Suppressor macrophage (primary cell): ENCODE measurements at regions not wholly inside any gene's neighbourhood (a gene's known extent, or its start where the extent isn't known, plus 50 kb on each side); places are given as distances from the start of the nearest gene placed in this dataset.
"Not testable (repeated sequence)": the region's sequence is repeated elsewhere in the genome, so short reads cannot be mapped to it uniquely, and the experiment has no call there.

Experiments
- DNase-seq, 4 experiments: peaks; one replicate each; pipeline ENCODE4 v3.0.0-alpha.2; 2020 to 2022

DNA sequence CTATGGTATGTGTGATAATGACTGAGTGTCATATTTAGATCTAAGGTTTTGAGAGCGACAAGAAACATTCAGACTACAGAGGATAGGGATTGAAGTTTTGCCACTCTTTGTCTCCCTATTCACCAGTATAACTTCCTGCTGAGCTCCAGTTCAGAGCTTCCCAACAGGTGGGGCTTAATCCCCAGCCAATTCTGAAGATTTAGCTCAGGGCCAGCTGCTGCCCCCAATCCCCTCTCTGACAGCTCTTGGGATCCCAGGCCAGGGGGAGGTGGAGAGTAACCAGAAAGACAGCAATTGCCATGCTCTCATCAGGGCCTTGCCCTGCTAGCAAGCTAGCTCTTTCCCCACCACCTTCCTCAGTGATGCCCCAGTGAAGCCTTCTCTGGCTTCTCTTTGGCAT, 57.8 kb downstream of the TRIL start:
- no peak for DNase-seq

DNA sequence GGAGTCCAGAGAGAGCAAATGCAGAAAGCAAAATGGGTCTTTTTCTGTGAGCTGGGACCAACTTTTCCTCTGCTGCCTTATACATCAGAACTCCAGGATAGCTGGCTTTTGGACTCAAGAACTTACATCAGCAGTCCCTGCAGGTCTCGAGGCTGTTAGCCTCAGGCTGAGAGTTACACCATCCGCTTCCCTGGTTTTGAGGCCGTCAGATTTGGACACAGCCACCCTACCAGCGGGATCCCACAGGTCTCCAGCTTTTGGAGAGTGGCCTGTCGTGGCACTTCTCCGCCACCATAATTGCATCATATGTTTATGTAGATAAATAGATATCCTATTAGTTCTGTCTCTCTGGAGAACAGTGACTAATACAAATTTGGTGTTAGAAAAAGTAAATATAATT, 64.2 kb downstream of the TRIL start:
- DNase-seq, result no peak

DNA sequence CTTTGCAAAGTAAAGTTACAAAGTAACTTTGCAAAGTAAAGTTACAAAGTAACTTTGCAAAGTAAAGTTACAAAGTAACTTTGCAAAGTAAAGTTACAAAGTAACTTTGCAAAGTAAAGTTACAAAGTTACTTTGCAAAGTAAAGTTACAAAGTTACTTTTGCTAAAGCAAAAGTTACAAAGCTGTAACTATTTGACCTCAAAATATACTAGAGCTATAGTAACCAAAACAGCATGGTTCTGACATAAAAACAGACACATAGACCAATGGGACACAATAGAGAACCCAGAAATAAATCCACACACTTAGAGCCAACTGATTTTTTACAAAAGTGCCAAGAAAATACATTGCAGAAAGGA, 66.3 kb downstream of the TRIL start:
- not testable (repeated sequence) for DNase-seq

DNA sequence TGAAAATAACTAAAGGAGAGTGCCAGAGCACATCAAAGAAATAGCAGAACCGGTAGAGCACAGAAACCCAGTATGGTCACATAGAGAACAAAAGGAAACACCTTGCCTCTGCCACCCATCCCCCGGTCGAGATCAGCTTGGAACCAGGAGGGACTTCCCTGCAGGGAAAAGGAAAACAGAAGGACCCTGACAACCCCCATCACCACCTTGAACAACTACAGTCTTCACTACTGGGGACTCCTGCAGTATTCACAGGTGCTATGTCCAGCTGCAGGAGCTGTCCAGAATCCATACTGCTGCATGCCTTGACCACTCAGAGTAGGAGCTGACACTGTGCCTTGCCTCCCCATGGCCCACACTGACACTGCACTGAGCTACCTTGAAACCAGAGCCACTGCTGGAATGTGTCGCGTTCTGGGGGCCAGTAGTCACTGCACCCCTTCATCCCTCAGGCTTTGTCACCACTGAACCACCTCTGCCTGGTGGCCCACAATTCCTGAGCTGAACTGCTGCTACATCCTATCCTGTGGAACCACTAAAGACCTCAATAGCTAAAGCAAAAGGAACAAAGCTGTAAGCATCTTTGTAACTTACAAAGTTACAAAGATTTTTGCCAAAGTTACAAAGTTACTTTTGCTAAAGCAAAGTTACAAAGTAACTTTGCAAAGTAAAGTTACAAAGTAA, 66.8 kb downstream of the TRIL start:
- DNase-seq, result no peak

DNA sequence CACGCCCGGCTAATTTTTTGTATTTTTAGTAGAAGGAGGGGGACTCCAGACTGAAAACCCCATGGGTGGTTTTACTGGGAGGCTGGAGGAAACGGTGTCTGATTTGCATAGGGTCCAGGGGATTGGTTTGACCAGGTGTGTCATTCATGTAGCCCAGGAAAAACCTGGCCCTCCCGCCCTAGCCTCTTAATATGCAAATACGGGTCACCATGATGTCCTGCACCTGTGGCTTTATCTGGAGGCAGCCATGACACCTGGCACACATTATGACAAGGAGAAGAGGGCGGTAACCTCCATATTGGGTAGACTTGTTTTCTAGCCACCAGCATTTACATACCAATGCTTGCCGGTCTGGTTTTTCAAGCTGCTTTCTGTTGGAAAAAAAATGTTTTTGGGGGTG, 68.0 kb downstream of the TRIL start:
- no peak for DNase-seq

DNA sequence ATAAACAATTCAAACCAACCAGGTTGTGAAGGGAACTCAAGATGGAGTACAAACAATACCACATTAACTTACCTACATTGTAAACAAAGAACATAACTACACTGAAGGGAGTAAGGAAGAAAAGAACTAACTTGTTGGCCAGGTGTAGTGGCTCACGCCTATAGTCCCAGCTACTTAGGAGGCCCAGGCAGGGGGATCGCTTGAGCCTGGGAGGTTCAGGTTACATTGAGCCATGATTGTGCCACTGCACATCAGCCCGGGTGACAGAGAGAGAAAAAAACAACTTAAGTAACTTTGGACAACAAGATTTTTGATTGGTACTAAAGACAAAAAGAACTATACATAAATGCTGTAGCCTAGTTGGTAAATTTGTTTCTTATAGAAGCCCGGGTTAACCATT, 68.8 kb downstream of the TRIL start:
- no peak for DNase-seq

DNA sequence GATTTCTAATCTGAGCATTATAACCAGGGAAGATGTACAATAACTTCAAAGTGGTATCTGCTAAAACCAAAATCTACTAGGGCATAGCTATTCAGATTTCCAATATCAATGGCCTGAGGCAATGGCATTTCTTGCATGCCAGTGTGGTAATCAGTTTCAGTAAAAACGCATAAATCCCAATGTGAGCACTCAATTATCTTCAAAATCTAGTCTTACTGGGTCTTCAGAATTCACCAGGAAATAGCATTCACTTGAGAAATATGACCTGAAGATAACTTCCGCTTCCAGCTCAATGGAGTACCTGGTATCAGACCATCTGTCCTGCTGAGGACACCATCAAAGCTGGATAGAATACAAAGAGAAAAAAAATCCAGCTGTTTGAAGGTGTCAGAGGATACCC, 72.4 kb downstream of the TRIL start:
- no peak for DNase-seq

DNA sequence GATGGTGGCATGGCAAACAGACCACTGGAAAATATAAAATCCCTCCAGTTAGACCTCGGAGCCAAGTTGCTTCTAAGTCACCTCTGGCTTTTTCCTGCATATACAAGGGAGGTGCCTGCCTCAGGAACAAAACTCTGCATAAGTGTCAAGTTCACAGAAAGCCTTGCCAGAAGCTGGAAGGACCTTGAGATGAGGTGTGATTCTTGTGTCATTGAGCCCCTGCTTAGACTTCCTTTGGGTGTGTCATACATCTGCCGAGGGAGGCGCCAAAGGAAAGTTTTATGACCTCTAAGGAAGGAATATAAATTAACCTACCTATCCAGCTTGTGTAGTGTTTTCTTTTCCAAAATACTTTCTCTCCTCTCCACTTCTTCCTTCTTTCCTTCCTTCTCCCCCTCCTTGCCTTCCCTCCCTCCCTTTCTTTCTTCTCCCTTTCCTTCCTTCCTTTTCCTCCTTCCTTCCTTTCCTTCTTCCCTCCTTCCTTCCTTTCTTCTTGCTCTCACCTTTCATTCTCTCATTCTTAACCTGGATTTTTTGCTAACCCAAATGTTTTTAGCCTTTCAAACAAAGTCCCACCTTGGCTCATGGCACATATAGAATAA, 75.2 kb downstream of the TRIL start:
- no peak for DNase-seq

DNA sequence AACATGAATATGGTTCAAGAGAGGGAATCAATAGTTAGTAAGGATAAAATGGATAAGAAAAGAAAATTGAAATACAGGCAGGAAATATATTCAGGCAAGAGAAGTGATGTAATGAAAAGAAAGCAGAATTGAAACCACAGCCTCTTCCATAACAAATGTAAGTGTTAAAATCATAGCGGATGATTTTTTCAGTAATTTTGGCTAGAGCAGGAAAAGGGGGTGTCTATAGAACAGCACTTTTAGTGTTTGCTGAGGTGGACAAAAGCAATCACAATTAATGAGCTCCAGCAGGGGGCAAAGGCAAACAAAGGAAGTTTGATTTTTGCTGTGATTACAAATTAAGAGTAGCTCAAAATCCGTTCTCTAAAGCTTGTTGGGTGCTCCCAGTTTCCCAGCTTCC, 79.0 kb downstream of the TRIL start:
- peak; percentile 8 to 68 (median 42) for DNase-seq

DNA sequence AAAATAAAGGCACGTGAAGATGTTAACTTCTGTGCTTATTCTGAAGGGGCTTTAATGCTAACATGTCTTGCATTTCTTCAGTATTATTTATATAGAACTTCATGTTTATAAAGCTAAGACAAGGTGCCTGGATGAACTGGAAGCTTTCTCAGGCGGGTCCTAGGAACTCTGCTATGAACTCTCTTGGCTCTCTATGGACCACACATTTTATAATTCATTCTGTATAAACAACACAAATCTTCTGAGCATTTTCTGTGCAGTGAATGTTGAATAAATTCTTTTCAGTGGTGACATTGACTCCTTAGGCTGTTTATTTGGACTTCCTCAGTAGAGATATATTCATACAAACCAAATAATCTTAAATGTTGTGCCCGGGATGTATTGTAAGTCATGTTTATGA, 79.6 kb downstream of the TRIL start:
- no peak for DNase-seq
